ENCODE measurements at regions not wholly inside any gene's neighbourhood (a gene's known extent, or its start where the extent isn't known, plus 50 kb on each side); places are given as distances from the start of the nearest gene placed in this dataset.

DNA sequence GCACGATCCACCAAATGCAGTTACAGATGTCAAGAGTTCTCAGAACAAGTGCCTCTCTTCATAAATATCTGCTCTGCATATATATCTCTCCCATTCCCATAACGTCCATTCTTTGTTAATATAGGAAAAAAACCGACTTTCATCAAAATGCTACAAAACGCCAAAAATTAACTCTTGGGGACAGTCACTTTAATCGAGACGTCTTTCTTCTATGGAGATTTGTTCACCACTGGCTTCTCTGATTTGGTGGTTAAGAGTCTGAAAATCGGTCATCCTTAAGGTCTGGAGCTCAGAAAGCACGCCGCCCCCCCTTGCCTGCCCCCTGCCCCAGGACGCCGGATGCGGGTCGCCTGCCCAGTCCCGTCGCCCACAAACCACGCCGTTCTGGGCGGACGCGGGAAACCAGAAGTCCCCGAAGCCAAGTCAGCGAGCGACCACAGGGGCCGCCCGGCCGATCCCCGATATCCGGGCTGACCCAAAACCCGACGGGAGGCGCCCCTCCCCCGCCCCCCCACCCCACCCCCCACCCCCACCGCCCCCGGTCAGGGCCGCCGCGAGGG is 252.7 kb downstream of the TJP1 start:
- peaks cover 1% of the 10 kb centered on the region for H3K4me1 ChIP-seq (ENCODE audit: insufficient read depth)
- 4 to 8% (median 5%) methylated on average over 19 to 37 of the region's 37 CpGs for WGBS, 3 donors
- DNase-seq, result no peak
- TF ChIP-seq EP300 (IDR thresholded peaks at IDR 0.05) (no peak), POLR2A (IDR thresholded peaks at IDR 0.05) (no peak)
- TF ChIP-seq, protein P1, sequence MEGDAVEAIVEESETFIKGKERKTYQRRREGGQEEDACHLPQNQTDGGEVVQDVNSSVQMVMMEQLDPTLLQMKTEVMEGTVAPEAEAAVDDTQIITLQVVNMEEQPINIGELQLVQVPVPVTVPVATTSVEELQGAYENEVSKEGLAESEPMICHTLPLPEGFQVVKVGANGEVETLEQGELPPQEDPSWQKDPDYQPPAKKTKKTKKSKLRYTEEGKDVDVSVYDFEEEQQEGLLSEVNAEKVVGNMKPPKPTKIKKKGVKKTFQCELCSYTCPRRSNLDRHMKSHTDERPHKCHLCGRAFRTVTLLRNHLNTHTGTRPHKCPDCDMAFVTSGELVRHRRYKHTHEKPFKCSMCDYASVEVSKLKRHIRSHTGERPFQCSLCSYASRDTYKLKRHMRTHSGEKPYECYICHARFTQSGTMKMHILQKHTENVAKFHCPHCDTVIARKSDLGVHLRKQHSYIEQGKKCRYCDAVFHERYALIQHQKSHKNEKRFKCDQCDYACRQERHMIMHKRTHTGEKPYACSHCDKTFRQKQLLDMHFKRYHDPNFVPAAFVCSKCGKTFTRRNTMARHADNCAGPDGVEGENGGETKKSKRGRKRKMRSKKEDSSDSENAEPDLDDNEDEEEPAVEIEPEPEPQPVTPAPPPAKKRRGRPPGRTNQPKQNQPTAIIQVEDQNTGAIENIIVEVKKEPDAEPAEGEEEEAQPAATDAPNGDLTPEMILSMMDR (IDR thresholded peaks at IDR 0.05), result no peak
- no peaks in the 10 kb centered on the region for H3K27me3 ChIP-seq
- H3K27ac ChIP-seq, result no peak overlapping the region
- H3K9me3 ChIP-seq, result no peaks in the 10 kb centered on the region
- intact Hi-C loops (cut with DNase I), result no loop called here
- H3K4me3 ChIP-seq, result no peak overlapping the region
- H3K36me3 ChIP-seq, result no peaks in the 10 kb centered on the region

DNA sequence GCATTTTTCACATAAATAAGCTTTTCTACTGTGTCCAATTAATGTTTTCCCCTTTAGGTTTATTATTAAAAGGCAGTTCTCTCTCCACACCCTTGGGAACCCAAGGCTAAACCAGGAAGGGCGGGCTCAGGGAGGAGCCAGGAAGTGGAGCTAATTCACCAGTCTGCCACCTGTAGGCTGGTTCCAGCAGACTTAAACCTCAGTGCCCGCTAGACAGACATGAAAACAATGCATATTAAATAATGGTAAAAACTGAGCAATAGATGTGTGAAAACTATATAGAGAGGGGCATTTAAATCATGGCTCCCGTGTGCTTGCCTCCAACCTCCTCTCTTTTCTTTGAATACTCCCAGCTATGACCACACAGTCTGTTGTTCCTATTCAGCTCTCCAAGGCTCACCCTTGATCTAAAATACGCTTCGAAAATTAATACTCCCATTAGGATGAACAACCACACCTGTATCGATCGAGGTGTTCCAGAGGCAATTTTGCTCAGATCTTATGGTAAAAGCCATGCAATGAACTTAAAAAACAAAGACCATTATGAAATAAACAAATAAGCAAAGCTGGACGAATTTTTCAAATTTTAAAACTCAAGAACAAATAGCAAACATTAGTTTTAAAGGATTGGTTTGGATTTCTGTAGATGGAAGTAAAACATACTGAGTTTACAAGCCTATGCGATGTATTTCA is 253.3 kb downstream of the TJP1 start:
- no peak overlapping the region for H3K27ac ChIP-seq
- H3K4me1 ChIP-seq (ENCODE audit: insufficient read depth), result peaks cover 1% of the 10 kb centered on the region
- intact Hi-C loops (cut with DNase I), result no loop called here
- no peaks in the 10 kb centered on the region for H3K27me3 ChIP-seq
- WGBS, 3 donors, result 48 to 57% (median 51%) methylated on average over 9 of the region's 9 CpGs
- no peak for DNase-seq
- no peaks in the 10 kb centered on the region for H3K36me3 ChIP-seq
- no peak overlapping the region for H3K4me3 ChIP-seq
- TF ChIP-seq, protein P1 (IDR thresholded peaks at IDR 0.05), result no peak
- no peak for TF ChIP-seq EP300 (IDR thresholded peaks at IDR 0.05)
- TF ChIP-seq POLR2A (IDR thresholded peaks at IDR 0.05), result no peak
- H3K9me3 ChIP-seq, result no peaks in the 10 kb centered on the region

DNA sequence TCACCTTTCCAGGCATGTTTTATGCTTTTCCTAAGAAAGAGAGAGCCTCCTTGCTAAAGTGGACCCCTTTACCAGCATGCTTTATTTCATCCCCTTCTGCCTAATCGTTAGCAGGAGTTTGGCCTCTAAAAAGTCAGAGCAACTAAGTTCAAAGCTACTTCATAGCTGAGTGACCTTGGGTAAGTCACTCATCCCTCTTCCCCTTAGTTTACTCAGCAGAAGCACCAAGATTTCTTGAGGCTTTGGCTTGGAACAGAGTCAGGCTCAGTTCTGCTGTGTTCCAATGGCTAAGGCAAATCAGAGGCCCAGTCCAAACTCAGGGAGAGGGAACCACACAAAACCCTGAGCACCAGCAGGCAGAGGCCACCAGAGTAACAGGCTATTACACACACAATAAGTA is 254.9 kb downstream of the TJP1 start:
- no peak for TF ChIP-seq POLR2A (IDR thresholded peaks at IDR 0.05)
- TF ChIP-seq, protein P1 (IDR thresholded peaks at IDR 0.05), result no peak
- no peak for TF ChIP-seq EP300 (IDR thresholded peaks at IDR 0.05)
- Histone ChIP-seq H3K9me3 (no peaks in the 10 kb centered on the region), H3K27ac (no peak overlapping the region), H3K27me3 (no peaks in the 10 kb centered on the region), H3K36me3 (no peaks in the 10 kb centered on the region), H3K4me1 (ENCODE audit: insufficient read depth) (peaks cover 1% of the 10 kb centered on the region), H3K4me3 (no peak overlapping the region)
- no peak for DNase-seq
- 48 to 71% (median 68%) methylated on average over 1 of the region's 1 CpG for WGBS, 3 donors
- intact Hi-C loops (cut with DNase I), result no loop called here

DNA sequence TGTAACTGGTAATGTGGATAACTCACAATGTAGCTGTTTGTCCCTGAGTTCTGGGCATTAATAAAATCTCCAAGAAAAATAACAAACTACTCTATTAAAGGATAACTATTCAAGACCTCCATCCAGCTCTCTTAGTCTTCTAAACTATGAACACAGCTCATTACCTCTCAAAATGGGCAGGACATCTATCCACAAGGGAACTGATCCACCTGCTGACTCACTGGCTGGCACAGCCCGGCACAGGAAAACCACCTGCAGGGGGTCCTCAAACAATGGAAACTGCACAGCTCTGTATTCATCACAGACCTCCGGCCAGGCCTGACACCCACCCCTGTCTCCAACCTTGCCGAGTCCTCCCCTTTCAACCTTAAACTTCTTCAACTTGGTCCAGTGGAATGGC is 255.4 kb downstream of the TJP1 start:
- TF ChIP-seq, protein P1 (IDR thresholded peaks at IDR 0.05), result no peak
- no peak for TF ChIP-seq EP300 (IDR thresholded peaks at IDR 0.05)
- TF ChIP-seq POLR2A (IDR thresholded peaks at IDR 0.05), result no peak
- Histone ChIP-seq H3K4me3 (no peak overlapping the region), H3K36me3 (no peaks in the 10 kb centered on the region), H3K9me3 (no peaks in the 10 kb centered on the region), H3K4me1 (ENCODE audit: insufficient read depth) (peaks cover 1% of the 10 kb centered on the region), H3K27ac (no peak overlapping the region), H3K27me3 (no peaks in the 10 kb centered on the region)
- 81 to 91% (median 88%) methylated on average over 3 of the region's 3 CpGs for WGBS, 3 donors
- DNase-seq, result no peak
- intact Hi-C loops (cut with DNase I), result no loop called here

Data from ovary (tissue), 7 donors.